GM18507 (cell line): ENCODE measurements at regions not wholly inside any gene's neighbourhood (a gene's known extent, or its start where the extent isn't known, plus 50 kb on each side); places are given as distances from the start of the nearest gene placed in this dataset.

Experiments
- DNase-seq: peaks from one replicate; pipeline ENCODE4 v3.0.0; 2011; ENCODE audit warnings: low read depth; ENCODE audit not compliant: insufficient read length; ENCODE audit errors: extremely low spot score
- FAIRE-seq: peaks from 2 replicates; lab custom pipeline; 2011; peaks lifted over from hg19 to GRCh38; lab: Jason Lieb, UNC

- no peak for DNase-seq
These were observed 321.1 kb downstream of the SATB2 start for GRCh38 chr2:199136681-199137080.

GRCh38 chr2:199136242-199136641, 321.5 kb downstream of the SATB2 start:
- DNase-seq (no peak), FAIRE-seq (no peak)

More at GRCh38 chr2:199136681-199137080, 321.1 kb downstream of the SATB2 start:
- no peak for FAIRE-seq

GRCh38 chr2:199131876-199132275, 325.9 kb downstream of the SATB2 start:
- no peak for FAIRE-seq
- DNase-seq, result no peak

- DNase-seq (no peak), FAIRE-seq (no peak)
These were observed 326.5 kb downstream of the SATB2 start for GRCh38 chr2:199131136-199131655.

- DNase-seq (no peak), FAIRE-seq (no peak)
These were observed 327.2 kb downstream of the SATB2 start for GRCh38 chr2:199130501-199130900.

GRCh38 chr2:199128476-199129229, 329.1 kb downstream of the SATB2 start:
- FAIRE-seq (no peak), DNase-seq (no peak)

- DNase-seq (no peak), FAIRE-seq (no peak)
These were observed 337.9 kb downstream of the SATB2 start for GRCh38 chr2:199119796-199120195.

GRCh38 chr2:199118673-199119112, 339.0 kb downstream of the SATB2 start:
- FAIRE-seq, result no peak
- DNase-seq, result no peak

GRCh38 chr2:199115169-199115568, 342.6 kb downstream of the SATB2 start:
- FAIRE-seq (no peak), DNase-seq (no peak)

- DNase-seq (no peak), FAIRE-seq (no peak)
These were observed 344.6 kb downstream of the SATB2 start for GRCh38 chr2:199113111-199113510.

- FAIRE-seq, result no peak
These were observed 346.3 kb downstream of the SATB2 start for GRCh38 chr2:199111458-199111857.

GRCh38 chr2:199108056-199108455, 349.7 kb downstream of the SATB2 start:
- FAIRE-seq (no peak), DNase-seq (no peak)

More at GRCh38 chr2:199111458-199111857, 346.3 kb downstream of the SATB2 start:
- DNase-seq, result no peak

- no peak for FAIRE-seq
- no peak for DNase-seq
These were observed 351.9 kb downstream of the SATB2 start for GRCh38 chr2:199105826-199106225.

GRCh38 chr2:199101487-199101886, 356.3 kb downstream of the SATB2 start:
- FAIRE-seq, result no peak

GRCh38 chr2:199100326-199101110, 357.2 kb downstream of the SATB2 start:
- DNase-seq (no peak), FAIRE-seq (no peak)

More at GRCh38 chr2:199101487-199101886, 356.3 kb downstream of the SATB2 start:
- no peak for DNase-seq

GRCh38 chr2:199092419-199092818, 365.3 kb downstream of the SATB2 start:
- no peak for FAIRE-seq
- no peak for DNase-seq

- no peak for FAIRE-seq
These were observed 372.5 kb downstream of the SATB2 start for GRCh38 chr2:199085261-199085660.

GRCh38 chr2:199070322-199070949, 387.3 kb downstream of the SATB2 start:
- FAIRE-seq (no peak), DNase-seq (no peak)

More at GRCh38 chr2:199085261-199085660, 372.5 kb downstream of the SATB2 start:
- DNase-seq, result no peak

- FAIRE-seq, result no peak
These were observed 393.5 kb downstream of the SATB2 start for GRCh38 chr2:199064201-199064600.

GRCh38 chr2:199057936-199058335, 399.8 kb downstream of the SATB2 start:
- DNase-seq (no peak), FAIRE-seq (no peak)

More at GRCh38 chr2:199064201-199064600, 393.5 kb downstream of the SATB2 start:
- DNase-seq, result no peak
